ENCODE measurements at regions not wholly inside any gene's neighbourhood (a gene's known extent, or its start where the extent isn't known, plus 50 kb on each side); places are given as distances from the start of the nearest gene placed in this dataset.
"Not testable (repeated sequence)": the region's sequence is repeated elsewhere in the genome, so short reads cannot be mapped to it uniquely, and the experiment has no call there.

DNA sequence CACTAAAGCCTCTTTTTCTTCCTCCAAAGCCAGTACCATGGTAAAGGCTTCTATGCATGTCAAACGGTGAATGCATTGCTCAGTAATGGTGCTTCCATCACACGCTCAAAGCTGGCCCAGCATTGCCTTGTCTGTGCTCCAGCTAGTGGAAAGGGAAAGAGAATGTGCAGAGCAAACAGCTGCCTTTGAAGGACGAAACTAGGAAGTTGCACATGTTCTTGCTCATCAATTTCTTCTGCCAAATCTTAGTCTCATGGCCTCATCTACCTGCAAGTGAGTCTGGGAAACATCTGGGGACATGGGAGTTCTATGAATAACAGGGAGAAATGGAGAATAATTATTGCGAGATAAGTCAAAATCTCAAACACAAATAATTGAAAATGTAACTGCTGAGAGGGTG, 216.5 kb upstream of the SSTR4 start:
- no peak for DNase-seq (ENCODE audit: low read depth, low spot score)

GRCh38 chr20:22819112-22819511, 216.0 kb upstream of the SSTR4 start:
- DNase-seq (ENCODE audit: low read depth, low spot score), result no peak

GRCh38 chr20:22819784-22820183, 215.3 kb upstream of the SSTR4 start:
- DNase-seq (ENCODE audit: low read depth, low spot score), result no peak

DNA sequence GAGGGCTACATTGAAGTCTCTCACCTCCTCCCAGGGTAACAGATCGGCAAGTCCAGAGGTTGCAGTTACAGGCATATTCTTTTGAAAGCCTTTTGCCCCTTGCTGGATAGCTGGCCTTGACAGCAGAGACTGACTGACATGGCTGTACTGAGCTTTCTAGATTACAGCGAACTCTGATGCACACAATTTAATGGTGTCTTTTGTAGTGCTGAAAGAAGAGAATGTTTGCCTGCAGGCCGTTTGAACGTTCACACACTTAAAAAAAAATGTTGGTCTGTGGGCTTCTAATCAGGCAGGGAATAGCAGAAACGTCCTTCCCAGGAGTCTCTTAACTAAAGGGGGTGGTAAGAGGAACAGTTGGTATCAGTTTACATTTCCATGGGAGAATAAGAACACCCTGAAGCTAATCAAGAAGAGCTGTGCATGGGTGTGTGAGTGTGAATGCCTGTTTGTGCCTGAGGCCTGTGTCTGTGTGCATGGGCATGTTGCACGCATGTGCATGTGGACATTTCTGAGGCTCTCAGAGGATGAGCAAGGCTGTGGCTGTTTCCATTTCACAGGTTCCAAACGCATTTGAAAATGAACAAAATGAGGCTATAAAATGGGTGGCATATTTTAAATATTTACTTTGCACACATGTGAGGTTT, 213.9 kb upstream of the SSTR4 start:
- no peak for DNase-seq (ENCODE audit: low read depth, low spot score)

- DNase-seq (ENCODE audit: low read depth, low spot score), result no peak
Observed at GRCh38 chr20:22821796-22822195, 213.3 kb upstream of the SSTR4 start.

- DNase-seq (ENCODE audit: low read depth, low spot score), result no peak
Observed at GRCh38 chr20:22823119-22823518, 212.0 kb upstream of the SSTR4 start.

GRCh38 chr20:22824077-22824476, 211.0 kb upstream of the SSTR4 start:
- no peak for DNase-seq (ENCODE audit: low read depth, low spot score)

DNA sequence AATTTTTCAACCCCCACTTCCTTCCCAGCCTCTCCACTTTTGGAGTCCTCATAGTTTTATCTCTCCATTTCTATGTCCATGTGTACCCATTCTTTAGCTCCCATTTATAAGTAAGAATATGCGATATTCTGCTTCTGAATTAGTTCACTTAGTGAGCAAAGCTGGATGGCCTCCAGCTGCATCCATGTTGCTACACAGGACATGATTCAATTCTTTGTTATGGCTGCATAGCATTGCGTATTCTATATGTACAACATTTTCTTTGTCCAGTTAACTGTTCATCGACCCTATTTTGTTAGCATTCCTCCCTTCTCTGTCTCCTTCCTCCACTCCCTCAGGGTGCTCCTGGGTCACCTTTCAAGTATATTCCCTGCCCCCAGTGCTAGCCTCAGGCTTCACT, 210.0 kb upstream of the SSTR4 start:
- DNase-seq (ENCODE audit: low read depth, low spot score), result no peak

GRCh38 chr20:22825546-22825945, 209.6 kb upstream of the SSTR4 start:
- no peak for DNase-seq (ENCODE audit: low read depth, low spot score)

GRCh38 chr20:22826306-22827230, 208.5 kb upstream of the SSTR4 start:
- DNase-seq (ENCODE audit: low read depth, low spot score), result no peak

DNA sequence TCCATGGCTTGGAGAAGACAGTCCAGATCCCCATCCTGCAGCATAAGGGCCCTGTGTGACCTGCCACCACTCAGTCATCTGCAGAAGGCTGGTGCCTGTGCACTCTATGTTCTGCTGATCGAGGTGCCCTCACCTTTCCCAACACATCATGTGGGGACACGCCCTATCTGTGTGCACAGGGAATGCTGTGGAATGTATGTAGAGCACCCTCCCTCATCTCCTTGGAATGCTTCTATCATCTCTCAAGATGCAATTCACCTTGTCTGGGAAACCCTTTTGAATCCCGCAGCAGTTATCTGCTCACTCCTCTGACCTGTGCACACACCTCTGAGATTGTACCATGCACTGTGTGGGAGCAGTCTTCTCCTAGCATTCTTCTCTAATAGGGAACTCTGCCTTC, 207.2 kb upstream of the SSTR4 start:
- no peak for DNase-seq (ENCODE audit: low read depth, low spot score)

- DNase-seq (ENCODE audit: low read depth, low spot score), result no peak
Observed at GRCh38 chr20:22829356-22829755, 205.8 kb upstream of the SSTR4 start.

GRCh38 chr20:22830138-22830537, 205.0 kb upstream of the SSTR4 start:
- no peak for DNase-seq (ENCODE audit: low read depth, low spot score)

GRCh38 chr20:22830715-22831114, 204.4 kb upstream of the SSTR4 start:
- DNase-seq (ENCODE audit: low read depth, low spot score), result not testable (repeated sequence)

- no peak for DNase-seq (ENCODE audit: low read depth, low spot score)
Observed at GRCh38 chr20:22833851-22834250, 201.3 kb upstream of the SSTR4 start.

GRCh38 chr20:22834651-22835256, 200.4 kb upstream of the SSTR4 start:
- DNase-seq (ENCODE audit: low read depth, low spot score), result no peak

DNA sequence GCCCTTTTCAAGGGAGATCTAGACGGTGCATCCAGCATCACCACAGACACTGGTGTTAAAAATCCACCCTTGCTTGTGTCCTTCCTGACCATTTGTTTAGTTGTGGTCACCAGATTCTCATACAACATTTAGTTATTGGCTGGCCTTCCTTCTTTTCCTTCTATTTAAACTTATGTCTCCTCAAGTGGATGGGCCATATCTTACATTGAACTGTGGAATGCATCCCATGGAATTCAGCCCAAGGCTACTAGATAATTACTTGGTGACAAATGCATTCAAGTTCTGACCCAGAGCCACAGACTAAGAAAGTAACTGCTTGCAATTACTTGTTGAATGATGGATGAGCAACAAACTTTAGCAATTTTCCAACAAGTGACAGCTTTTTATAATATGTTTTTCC, 198.9 kb upstream of the SSTR4 start:
- DNase-seq (ENCODE audit: low read depth, low spot score), result no peak

- no peak for DNase-seq (ENCODE audit: low read depth, low spot score)
Observed at GRCh38 chr20:22836877-22837276, 198.2 kb upstream of the SSTR4 start.

DNA sequence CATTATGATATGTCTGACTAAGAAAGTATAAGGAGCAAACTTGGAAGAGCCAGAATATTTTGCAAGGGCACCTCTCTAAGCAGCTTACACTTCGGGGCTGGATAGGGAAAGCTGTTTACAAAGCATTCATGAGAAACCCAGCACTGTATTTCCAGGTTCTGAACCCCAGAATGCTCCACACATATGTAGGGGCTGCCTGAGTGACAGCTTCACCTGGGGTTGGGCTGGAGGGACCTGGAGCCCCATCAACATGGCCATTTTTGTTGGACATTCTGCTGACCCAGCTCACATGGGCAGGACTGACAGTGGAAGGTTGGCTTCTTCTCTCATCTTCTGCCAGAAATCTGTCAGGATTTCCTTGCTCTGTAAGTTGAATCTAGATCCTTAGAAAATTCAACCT, 197.1 kb upstream of the SSTR4 start:
- DNase-seq (ENCODE audit: low read depth, low spot score), result no peak

DNA sequence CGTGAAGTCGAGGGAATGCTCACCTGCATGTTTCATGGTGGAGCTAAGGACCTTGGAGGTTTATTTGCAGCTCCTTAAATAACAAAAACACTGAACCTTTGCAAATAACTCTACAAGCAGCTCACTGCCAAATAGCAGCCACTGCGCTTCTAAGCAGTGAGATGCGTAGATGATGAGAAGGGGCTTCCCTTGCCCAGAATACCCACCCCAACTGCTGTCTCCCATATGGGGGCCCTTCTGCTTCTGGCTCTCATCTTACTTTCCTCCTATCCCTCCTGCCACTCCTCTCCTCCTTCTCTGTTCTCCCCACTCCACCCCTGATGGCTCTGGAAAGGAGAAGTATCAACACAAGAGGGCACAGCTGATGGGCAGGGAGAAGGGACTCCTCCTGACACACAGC, 193.3 kb upstream of the SSTR4 start:
- no peak for DNase-seq (ENCODE audit: low read depth, low spot score)

- no peak for DNase-seq (ENCODE audit: low read depth, low spot score)
Observed at GRCh38 chr20:22842793-22843192, 192.3 kb upstream of the SSTR4 start.

GRCh38 chr20:22844959-22845358, 190.2 kb upstream of the SSTR4 start:
- no peak for DNase-seq (ENCODE audit: low read depth, low spot score)

DNA sequence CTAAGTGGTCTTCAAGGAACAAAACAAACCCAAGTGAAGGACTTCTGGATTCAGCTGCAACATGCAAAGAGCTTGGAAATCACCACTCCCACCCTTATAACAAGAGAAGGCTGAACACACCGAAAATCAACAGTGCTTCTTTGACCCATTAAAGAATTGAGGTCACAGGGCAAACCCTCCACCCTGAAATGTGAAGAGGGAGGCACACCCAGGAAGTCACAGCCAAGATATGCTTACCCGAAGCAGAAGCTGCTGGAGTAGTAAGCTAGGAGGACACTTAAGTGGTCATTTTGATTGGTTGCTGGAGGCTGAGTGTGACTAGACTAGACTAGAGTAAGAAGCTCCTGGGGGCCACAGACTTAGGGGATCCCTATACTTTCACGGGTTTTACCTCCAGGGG, 188.2 kb upstream of the SSTR4 start:
- no peak for DNase-seq (ENCODE audit: low read depth, low spot score)

Measured in smooth muscle cell of the brain vasculature (primary cell).